ENCODE measurements at regions not wholly inside any gene's neighbourhood (a gene's known extent, or its start where the extent isn't known, plus 50 kb on each side); places are given as distances from the start of the nearest gene placed in this dataset.

GRCh38 chr14:71588576-71589215 lies 343.5 kb upstream of the RGS6 start:
- CTCF ChIA-PET (ENCODE audit: unreplicated experiment): no interaction called here
- H4K20me1 ChIP-seq (ENCODE audit: insufficient read depth, low read length): no peaks in the 10 kb centered on the region
- BruUV-seq (replicated peaks): TSS peak; percentile 59

GRCh38 chr14:71589609-71590008 lies 342.6 kb upstream of the RGS6 start:
- no peaks in the 10 kb centered on the region for H3K9me2 ChIP-seq (ENCODE audit: insufficient read depth, low read length)
- H4K20me1 ChIP-seq (ENCODE audit: insufficient read depth, low read length): no peaks in the 10 kb centered on the region
- TF ChIP-seq CTCF (conservative IDR thresholded peaks at IDR 0.05; ENCODE audit: low read length) (no peak), EZH2phosphoT487 (IDR thresholded peaks at IDR 0.05; ENCODE audit: borderline replicate concordance, low read depth, low read length) (no peak)
- POLR2A ChIA-PET: interaction anchor here (0.7 kb wide), 1 partner anchor 82 kb away, joined by 3 read pairs; no protein-coding TSS in a partner anchor
- H3K4me3 ChIP-seq (ENCODE audit: low read depth, low read length, poor library complexity, severe bottlenecking): no peak overlapping the region
- no peak overlapping the region for H3K27ac ChIP-seq (ENCODE audit: low read depth, low read length, poor library complexity, severe bottlenecking)
- H3K4me1 ChIP-seq (ENCODE audit: insufficient read depth, low read length, poor library complexity, severe bottlenecking): peaks cover 15% of the 10 kb centered on the region
- BruUV-seq (replicated peaks): no TSS peak
- 0 out of 2 replicates have a peak, but pooled peaks cover 4% of the 10 kb centered on the region for H3K79me2 ChIP-seq (ENCODE audit: insufficient read depth, low read depth, low read length)
- no peaks in the 10 kb centered on the region for H3K9me3 ChIP-seq (ENCODE audit: low read length)
- intact Hi-C loops (cut with micrococcal nuclease; ENCODE audit: unreplicated experiment): no loop called here
- no peak for DNase-seq (ENCODE audit: low spot score)
- H2AFZ ChIP-seq (ENCODE audit: low read length): no peak overlapping the region
- no peak overlapping the region for H3K4me2 ChIP-seq (ENCODE audit: low read length)
- CTCF ChIA-PET (ENCODE audit: unreplicated experiment): no interaction called here
- H3K36me3 ChIP-seq (ENCODE audit: insufficient read depth, low read length): peaks cover 8% of the 10 kb centered on the region; the same call in 1 of the 2 replicates

More at GRCh38 chr14:71588576-71589215, 343.5 kb upstream of the RGS6 start:
- Histone ChIP-seq H3K4me1 (ENCODE audit: insufficient read depth, low read length, poor library complexity, severe bottlenecking) (peaks cover 15% of the 10 kb centered on the region), H3K27ac (ENCODE audit: low read depth, low read length, poor library complexity, severe bottlenecking) (no peak overlapping the region), H3K9me3 (ENCODE audit: low read length) (no peaks in the 10 kb centered on the region), H3K4me2 (ENCODE audit: low read length) (no peak overlapping the region), H2AFZ (ENCODE audit: low read length) (no peak overlapping the region), H3K4me3 (ENCODE audit: low read depth, low read length, poor library complexity, severe bottlenecking) (no peak overlapping the region), H3K79me2 (ENCODE audit: insufficient read depth, low read depth, low read length) (0 out of 2 replicates have a peak, but pooled peaks cover 4% of the 10 kb centered on the region), H3K36me3 (ENCODE audit: insufficient read depth, low read length) (peaks cover 8% of the 10 kb centered on the region; the same call in 1 of the 2 replicates), H3K9me2 (ENCODE audit: insufficient read depth, low read length) (no peaks in the 10 kb centered on the region)
- POLR2A ChIA-PET: interaction anchor here (0.7 to 1.1 kb wide), 2 partner anchors 10 to 81 kb away, joined by 3 read pairs; no protein-coding TSS in a partner anchor
- intact Hi-C loops (cut with micrococcal nuclease; ENCODE audit: unreplicated experiment): no loop called here
- TF ChIP-seq EZH2phosphoT487 (IDR thresholded peaks at IDR 0.05; ENCODE audit: borderline replicate concordance, low read depth, low read length) (no peak), CTCF (conservative IDR thresholded peaks at IDR 0.05; ENCODE audit: low read length) (no peak)
- no peak for DNase-seq (ENCODE audit: low spot score)

GRCh38 chr14:71590131-71590530 lies 342.1 kb upstream of the RGS6 start:
- H2AFZ ChIP-seq (ENCODE audit: low read length): no peak overlapping the region
- no peak overlapping the region for H3K27ac ChIP-seq (ENCODE audit: low read depth, low read length, poor library complexity, severe bottlenecking)
- POLR2A ChIA-PET: no interaction called here
- no peak overlapping the region for H3K4me3 ChIP-seq (ENCODE audit: low read depth, low read length, poor library complexity, severe bottlenecking)
- no peaks in the 10 kb centered on the region for H3K9me3 ChIP-seq (ENCODE audit: low read length)
- TF ChIP-seq EZH2phosphoT487 (IDR thresholded peaks at IDR 0.05; ENCODE audit: borderline replicate concordance, low read depth, low read length): no peak
- no peak for TF ChIP-seq CTCF (conservative IDR thresholded peaks at IDR 0.05; ENCODE audit: low read length)
- peaks cover 8% of the 10 kb centered on the region; the same call in 1 of the 2 replicates for H3K36me3 ChIP-seq (ENCODE audit: insufficient read depth, low read length)
- no TSS peak for BruUV-seq (replicated peaks)
- peaks cover 15% of the 10 kb centered on the region for H3K4me1 ChIP-seq (ENCODE audit: insufficient read depth, low read length, poor library complexity, severe bottlenecking)
- DNase-seq (ENCODE audit: low spot score): no peak
- no peaks in the 10 kb centered on the region for H3K9me2 ChIP-seq (ENCODE audit: insufficient read depth, low read length)
- CTCF ChIA-PET (ENCODE audit: unreplicated experiment): no interaction called here
- intact Hi-C loops (cut with micrococcal nuclease; ENCODE audit: unreplicated experiment): no loop called here
- 0 out of 2 replicates have a peak, but pooled peaks cover 4% of the 10 kb centered on the region for H3K79me2 ChIP-seq (ENCODE audit: insufficient read depth, low read depth, low read length)
- no peaks in the 10 kb centered on the region for H4K20me1 ChIP-seq (ENCODE audit: insufficient read depth, low read length)
- no peak overlapping the region for H3K4me2 ChIP-seq (ENCODE audit: low read length)
